ENCODE measurements at regions not wholly inside any gene's neighbourhood (a gene's known extent, or its start where the extent isn't known, plus 50 kb on each side); places are given as distances from the start of the nearest gene placed in this dataset.

GRCh38 chr2:13143451-13143850 is 426.7 kb downstream of the TRIB2 start:
- H3K27me3 ChIP-seq (replicated peaks in 1 of 2; ENCODE audit: control insufficient read depth in 2 of 2, insufficient read depth in 2 of 2, low read length in 1 of 2) = no peaks in the 10 kb centered on the region
- ChIA-PET RAD21 (ENCODE audit: unreplicated experiment) (no interaction called here), POLR2A (no interaction called here), CTCF (no interaction called here), SMC1A (ENCODE audit: uncharacterized antibody, unreplicated experiment) (no interaction called here)
- ATAC-seq (no peak), DNase-seq (ENCODE audit: low read depth, low spot score) (no peak), FAIRE-seq (no peak)
- H3K27ac ChIP-seq (ENCODE audit: control insufficient read depth, insufficient read depth) = no peak overlapping the region
- BruUV-seq (replicated peaks) = no TSS peak
- no peaks in the 10 kb centered on the region for H3K9me3 ChIP-seq (replicated peaks; ENCODE audit: control insufficient read depth, insufficient read depth, low read length)
- H2AFZ ChIP-seq (ENCODE audit: control insufficient read depth, low read depth, low read length) = no peak overlapping the region
- H3K4me1 ChIP-seq (ENCODE audit: control insufficient read depth, insufficient read depth, low read length) = no peaks in the 10 kb centered on the region
- H4K20me1 ChIP-seq (ENCODE audit: control insufficient read depth, insufficient read depth) = no peaks in the 10 kb centered on the region
- TF ChIP-seq E4F1 (IDR thresholded peaks at IDR 0.05; ENCODE audit: borderline replicate concordance, partially characterized antibody) (no peak), SMARCA5 (IDR thresholded peaks at IDR 0.05) (no peak), NBN (IDR thresholded peaks at IDR 0.05) (no peak), SKIL (IDR thresholded peaks at IDR 0.05; ENCODE audit: low read depth, poor library complexity, severe bottlenecking) (no peak), BMI1 (IDR thresholded peaks at IDR 0.05; ENCODE audit: borderline replicate concordance) (no peak), POLR2AphosphoS2 (IDR thresholded peaks at IDR 0.05; ENCODE audit: low read depth, low read length) (no peak), RCOR1 (conservative IDR thresholded peaks at IDR 0.05; ENCODE audit: low read depth, low read length) (no peak), ZNF24 (IDR thresholded peaks at IDR 0.05) (no peak), IRF5 (IDR thresholded peaks at IDR 0.05; ENCODE audit: borderline replicate concordance) (no peak), KDM1A (IDR thresholded peaks at IDR 0.05; ENCODE audit: borderline replicate concordance) (no peak), CEBPB (IDR thresholded peaks at IDR 0.05; ENCODE audit: borderline replicate concordance in 1 of 2, low read depth in 2 of 2, low read length in 2 of 2) (no peak), CHD1 (IDR thresholded peaks at IDR 0.05; ENCODE audit: low read depth, low read length) (no peak), CHD4 (IDR thresholded peaks at IDR 0.05) (no peak), RB1 (IDR thresholded peaks at IDR 0.05; ENCODE audit: borderline replicate concordance) (no peak)
- in situ Hi-C loops (cut with MboI) = no loop called here
- H3K4me3 ChIP-seq = no peak overlapping the region
- 40% methylated on average over 2 of the region's 2 CpGs for WGBS (ENCODE audit: insufficient coverage, insufficient replicate concordance, low lambda C conversion rate, missing lambda C conversion rate)
- intact Hi-C loops (cut with micrococcal nuclease; ENCODE audit: unreplicated experiment) = no loop called here
- H3K79me2 ChIP-seq (ENCODE audit: control insufficient read depth, insufficient read depth, low read length) = no peaks in the 10 kb centered on the region
- no peak overlapping the region for H3K4me2 ChIP-seq (ENCODE audit: control insufficient read depth, insufficient read depth)
- no peak overlapping the region for H3K9ac ChIP-seq (ENCODE audit: control insufficient read depth, insufficient read depth, low read length)
- no peaks in the 10 kb centered on the region for H3K36me3 ChIP-seq (ENCODE audit: control insufficient read depth in 2 of 2, insufficient read depth in 2 of 2, low read length in 1 of 2)
